HG03439 (cell line): ENCODE measurements at regions not wholly inside any gene's neighbourhood (a gene's known extent, or its start where the extent isn't known, plus 50 kb on each side); places are given as distances from the start of the nearest gene placed in this dataset.

Experiments used
- ATAC-seq: cut with Tn5 transposase; IDR thresholded peaks from one replicate; pipeline ENCODE4 v1.9.1; 2021; ENCODE audit warnings: mild to moderate bottlenecking, moderate library complexity; ENCODE audit not compliant: unreplicated experiment

DNA sequence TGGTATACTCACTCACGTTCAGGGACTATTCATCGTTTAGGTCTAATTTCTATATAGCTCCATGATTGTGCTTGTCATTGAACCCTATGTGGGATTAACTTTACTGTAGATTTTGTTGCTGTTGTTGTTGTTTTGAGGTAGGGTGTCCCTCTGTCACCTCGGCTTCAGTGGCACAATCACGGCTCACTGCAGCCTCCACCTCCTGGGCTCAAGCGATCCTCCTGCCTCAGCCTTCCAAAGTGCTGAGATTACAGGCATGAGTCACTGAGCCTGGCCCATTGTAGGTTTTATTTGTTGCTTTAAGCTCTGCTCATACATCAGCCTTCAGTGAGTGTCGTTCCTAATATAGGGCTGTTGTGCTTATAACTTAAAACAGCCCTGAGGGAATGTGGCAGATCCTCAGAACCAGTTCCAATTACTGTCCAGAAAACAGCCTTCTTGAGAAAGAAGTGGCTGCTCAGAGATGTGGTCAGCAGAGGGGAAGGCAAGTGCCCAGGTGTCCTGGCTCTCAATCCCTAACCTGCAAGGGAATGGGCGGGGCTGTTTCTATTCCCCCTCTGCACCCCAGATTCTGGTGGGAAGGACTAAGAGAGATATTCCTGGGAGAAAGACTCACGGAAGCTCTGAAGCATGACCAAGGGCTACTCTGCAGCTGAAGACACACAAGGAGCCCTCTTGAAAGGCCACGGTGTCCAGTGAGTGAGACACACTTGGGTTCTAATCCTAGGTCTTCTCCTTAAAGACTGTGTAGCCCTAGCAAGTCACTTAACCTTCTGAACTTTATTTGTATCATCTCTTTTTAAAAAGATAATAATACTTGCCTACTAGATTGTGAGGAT is 79.6 kb upstream of the LCLAT1 start:
- no peak for ATAC-seq

DNA sequence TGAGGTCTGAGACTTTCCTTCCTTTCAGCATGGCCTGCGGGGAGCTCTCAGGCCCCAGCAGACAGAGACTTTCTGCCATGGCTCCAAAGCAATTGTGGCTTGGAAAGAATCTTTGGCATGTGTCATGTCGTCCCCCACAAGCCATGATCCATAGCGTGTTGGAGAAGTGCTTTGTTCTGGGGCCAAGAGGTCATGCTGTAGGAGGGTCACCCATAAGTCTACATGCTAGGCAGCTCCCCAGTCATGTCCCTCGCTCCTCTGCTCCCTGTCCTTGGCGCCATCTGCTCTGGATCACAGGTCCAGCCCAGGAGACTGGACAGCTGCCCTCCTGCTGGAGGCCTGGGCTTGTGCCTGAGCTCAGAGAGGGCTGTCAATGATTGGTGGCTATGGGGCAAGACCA is 78.8 kb upstream of the LCLAT1 start:
- ATAC-seq, result no peak

DNA sequence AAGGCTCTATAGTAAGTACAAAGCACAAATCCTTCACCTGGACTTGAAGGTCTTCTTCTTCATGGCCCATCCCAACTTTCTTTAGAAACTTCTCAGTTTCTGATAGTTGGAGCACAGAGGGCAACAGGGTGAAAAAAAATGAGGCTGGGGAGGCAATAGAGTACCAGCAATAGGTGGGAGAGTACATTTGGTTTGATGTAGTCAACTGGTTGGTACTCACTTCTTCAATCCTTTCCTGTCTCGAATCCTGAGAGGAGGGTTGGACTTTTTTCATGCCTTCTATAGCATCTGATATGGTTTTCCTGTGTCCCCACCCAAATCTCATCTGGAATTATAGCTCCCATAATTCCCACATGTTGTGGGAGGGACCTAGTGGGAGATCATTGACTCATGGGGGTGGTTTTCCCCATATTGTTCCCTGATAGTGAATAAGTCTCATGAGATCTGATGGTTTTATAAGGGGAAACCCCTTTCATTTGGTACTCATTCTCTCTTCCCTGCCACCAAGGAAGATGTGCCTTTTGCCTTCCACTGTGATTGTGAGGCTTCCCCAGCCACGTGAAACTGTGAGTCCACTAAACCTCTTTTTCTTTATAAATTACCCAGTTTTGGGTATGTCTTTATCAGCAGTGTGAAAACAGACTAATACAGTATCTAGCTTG is 75.9 kb upstream of the LCLAT1 start:
- ATAC-seq, result no peak

DNA sequence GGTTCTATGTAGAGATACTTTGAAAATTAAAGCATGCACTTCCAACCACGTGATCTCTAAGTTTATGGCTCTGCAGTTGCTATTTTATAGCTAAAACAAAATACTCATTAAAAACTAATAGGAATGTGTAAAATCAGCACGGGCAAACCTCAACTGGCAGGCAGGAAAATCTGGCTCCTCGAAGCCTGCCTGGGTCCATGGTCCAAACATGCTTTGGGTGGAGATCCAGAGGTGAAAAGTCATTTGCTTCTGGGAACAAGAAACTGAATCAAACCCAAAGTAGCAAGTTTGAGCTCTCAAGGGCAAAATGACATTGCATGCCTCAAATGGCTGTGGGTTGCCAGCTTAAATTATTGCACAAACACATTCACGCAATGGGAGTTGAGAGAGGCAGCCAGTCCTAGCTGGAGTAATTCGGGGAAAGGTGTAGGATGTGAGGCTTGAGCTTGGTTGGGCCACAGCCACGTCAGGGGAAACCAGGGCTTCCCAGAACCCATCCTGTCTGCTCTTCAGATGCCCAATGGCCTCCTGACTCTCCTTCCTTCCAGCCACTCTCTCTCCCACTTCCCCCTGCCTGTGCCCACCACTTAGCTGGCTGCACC is 75.2 kb upstream of the LCLAT1 start:
- ATAC-seq, result no peak

DNA sequence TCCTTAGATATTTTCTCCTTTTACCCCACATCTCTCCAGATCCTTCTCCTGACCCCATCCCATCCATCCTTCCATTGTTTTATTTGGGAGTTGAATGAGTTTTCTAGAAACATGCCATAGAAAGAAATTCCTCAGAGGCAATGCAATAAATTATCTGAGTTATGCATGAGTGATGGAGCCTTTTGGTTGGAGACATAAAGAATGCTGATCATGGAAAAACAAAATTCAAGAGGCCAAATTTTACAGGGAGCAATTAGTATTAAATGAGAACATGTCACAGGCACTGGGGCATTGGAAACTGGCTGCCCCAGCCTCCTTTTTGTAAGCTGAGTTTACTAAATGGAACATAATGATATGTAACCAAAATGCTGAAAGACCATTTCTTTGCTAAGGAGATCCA is 74.2 kb upstream of the LCLAT1 start:
- no peak for ATAC-seq

DNA sequence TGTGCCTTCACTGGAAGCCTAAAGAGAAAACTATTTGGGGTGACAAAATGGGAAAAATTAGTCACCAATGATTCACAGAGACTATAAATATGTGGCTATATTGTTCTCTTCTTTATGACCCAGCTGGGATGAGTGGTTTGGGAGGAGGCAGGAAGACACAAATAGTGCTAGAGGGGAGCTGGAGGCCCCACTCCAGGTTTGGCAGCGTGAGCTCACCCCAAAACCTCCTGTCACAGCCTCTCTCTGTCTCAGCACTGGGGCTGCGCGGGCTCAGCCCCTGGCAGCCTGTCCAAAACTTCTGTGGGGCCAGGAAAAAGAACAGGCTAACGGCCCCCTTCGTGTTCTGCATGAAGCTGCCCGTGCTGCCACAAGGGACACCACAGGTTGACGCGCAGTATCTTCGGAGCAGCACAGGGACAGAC is 73.2 kb upstream of the LCLAT1 start:
- ATAC-seq, result no peak

DNA sequence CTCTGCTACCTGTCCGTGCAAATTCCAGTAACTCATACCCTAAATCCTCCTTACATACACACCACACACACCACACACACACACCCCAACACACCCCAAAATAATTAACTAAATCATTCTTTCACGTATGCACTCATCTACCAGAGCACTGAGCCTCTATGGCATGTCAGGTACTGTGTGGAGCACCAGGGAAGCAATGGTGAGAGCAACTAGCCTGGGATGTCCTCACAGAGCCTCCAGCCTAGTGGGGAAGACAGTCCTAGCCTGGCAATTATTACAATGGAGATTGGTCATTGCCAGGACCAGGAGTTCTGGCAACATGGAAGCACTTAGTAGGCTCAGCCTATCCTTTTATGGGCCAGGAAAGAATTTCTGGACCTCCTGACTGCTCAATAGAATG is 72.7 kb upstream of the LCLAT1 start:
- ATAC-seq, result no peak

DNA sequence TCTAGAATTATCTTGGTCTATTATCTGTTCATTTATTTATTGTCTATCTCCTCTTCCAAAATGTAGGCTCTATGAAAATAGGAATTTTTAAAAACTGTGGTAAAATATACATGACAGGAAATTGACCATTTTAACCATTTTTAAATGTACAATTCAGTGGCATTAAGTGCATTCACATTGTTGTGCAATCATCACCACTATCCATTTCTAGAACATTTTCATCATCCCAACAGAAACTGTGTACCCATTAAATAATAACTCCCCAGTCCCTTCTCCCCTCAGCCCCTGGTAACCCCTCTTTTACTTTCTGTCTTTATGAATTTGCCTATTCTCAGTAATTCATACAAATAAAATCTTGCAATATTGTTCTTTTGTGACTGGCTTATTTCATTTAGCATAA is 71.1 kb upstream of the LCLAT1 start:
- ATAC-seq, result no peak

DNA sequence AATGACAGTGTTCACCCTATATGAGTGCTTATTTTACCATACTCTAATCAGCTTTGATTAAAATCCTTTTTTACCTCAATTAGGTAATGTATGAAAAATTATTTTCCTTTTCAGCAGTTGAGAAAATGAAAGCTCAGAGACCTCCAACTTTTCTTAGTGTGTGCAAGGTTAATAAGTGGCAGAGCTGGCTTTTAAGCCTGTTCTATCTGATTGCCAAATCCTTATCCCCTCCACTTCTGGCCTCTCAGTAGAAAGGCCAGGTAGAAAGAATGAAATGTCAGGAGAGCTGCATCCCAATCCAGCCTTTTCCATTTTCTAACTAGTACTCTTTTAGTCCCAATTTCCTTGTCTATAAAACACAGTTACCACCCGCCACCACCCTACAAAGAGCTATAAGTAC is 67.6 kb upstream of the LCLAT1 start:
- no peak for ATAC-seq

DNA sequence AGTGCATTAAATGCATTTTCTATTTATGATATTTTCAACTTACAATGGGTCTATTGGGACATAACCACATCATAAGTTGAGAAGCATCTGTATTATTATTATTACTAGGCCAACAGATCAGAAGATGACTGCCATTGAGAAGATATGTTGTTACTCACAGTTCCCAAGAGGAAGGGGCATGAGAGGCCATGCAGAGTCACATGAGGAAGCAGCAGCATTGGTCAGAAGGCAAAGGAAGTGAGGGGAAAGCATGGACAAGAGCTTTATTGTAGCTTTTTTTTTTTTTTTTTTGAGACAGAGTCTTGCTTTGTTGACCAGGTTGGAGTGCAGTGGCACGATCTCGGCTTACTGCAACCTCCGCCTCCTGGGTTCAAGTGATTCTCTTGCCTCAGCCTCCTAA is 66.2 kb upstream of the LCLAT1 start:
- ATAC-seq, result no peak

DNA sequence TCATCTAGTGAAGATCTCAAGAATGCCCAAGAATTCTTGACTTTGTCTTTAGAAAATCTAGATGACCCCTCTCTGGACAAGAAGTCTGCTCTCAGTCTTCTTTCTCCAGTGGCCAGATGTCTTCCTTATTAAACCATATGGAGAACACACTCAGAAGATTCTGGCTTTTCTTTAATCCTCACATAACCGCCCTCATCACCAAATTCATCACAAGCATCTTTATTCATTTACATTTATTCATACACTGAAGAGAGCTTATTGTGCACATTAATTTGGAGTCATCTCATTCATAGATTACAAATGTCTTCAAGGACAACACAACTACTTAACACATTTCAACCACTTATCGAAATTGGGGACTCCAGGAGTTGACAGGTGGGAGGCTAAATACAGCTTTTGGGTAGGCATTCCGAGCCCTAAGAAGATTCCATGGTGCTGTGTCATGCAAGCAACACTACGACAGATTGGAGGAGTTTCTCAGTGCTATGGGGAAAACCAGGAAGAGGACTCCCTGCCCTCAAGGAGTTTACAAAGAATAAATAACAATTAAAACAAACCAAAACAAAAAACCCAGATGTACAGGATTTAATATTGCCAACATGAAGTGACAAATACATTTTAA is 64.8 kb upstream of the LCLAT1 start:
- ATAC-seq, result no peak

DNA sequence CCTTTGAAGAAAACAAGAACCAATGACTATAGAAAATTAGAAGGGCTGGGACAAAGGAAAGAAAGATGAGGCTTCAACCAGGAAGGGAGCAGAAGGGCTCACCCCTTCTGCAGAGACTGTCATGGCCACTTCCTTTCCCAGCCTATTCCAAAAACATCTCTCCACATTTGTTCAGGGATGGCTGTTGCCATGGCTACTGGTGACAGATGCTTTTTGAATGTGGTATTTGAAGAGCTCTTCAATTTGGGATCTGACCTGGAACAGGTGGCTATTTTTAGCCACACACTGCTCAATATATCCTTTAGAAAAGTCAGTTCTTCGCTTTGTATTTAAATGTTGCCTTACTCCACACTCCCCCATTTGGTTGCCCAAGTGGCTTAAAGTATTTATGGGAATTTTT is 64.1 kb upstream of the LCLAT1 start:
- ATAC-seq, result no peak

DNA sequence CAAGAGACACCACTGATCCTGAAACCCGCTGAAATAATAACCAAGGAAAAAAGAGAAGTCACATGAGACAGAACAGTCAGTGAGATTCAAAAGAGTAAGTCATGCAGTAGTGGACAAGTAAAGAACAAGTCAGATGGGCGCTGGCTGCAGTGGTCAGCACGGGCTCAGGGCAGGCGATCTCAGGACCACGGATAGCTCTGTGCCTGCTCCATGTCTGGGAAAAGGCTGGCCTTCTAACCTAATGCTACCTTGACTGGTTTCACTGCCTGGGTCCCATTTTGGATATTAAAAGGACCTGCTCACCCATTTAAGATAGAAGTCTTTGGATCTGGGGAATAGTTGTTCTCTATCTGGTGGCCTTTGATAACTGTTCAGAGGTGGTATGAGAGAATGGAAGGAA is 61.7 kb upstream of the LCLAT1 start:
- ATAC-seq, result no peak

DNA sequence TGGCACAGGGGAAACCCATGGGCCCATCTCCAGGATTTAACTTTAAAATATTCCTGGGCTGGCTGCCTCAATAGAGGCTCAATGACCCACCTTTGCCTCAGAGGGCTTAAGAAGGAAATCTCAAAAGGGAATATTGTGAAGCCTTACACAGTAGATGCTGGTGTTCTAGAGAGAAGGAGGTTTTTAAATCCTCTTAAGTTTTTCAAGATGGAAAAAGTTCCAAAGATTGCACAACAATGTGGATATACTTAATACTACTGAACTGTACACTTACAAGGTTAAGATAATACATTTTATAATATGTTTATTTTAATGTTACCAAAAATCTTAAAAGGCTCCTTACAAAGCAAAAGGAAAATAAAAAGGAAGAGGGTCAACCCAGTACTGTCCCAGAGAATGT is 54.9 kb upstream of the LCLAT1 start:
- ATAC-seq, result no peak

DNA sequence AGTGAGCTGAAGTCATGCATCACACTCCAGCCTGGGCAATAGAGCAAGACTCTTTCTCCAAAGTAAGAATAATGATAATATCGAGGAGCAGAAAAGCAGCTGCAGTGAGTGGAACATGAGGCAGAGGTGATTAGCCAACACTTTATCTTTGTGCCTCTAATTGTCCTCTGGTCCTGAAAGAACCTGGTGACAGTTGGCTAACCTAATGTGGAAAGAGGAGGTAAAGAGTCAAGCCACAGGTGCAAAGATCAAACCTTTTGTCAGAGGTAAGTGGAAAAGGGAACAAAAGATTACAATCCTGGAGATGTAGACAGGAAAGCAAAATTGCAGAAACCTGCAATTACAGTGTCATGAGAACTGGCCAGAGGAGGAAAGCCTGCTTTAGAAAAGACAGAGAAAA is 53.5 kb upstream of the LCLAT1 start:
- no peak for ATAC-seq

DNA sequence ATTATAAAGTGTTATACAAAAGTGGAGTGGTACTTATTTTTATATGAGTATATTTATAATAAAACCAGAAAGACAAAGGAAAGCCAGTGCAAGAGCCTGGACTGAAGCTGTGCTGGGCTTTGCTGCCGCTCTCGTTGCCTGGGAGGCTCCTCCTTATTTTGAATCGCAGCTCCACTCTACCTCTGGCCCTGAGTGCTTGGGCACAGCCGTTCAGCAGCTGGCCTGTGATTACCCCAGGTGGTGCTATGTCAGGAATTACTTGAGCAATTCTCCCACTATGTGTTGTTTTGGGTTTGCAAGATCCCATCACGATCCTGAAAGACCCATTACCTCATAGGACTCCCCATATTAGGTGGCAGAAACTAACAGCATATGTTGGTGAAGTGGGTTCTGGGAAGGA is 53.0 kb upstream of the LCLAT1 start:
- no peak for ATAC-seq

DNA sequence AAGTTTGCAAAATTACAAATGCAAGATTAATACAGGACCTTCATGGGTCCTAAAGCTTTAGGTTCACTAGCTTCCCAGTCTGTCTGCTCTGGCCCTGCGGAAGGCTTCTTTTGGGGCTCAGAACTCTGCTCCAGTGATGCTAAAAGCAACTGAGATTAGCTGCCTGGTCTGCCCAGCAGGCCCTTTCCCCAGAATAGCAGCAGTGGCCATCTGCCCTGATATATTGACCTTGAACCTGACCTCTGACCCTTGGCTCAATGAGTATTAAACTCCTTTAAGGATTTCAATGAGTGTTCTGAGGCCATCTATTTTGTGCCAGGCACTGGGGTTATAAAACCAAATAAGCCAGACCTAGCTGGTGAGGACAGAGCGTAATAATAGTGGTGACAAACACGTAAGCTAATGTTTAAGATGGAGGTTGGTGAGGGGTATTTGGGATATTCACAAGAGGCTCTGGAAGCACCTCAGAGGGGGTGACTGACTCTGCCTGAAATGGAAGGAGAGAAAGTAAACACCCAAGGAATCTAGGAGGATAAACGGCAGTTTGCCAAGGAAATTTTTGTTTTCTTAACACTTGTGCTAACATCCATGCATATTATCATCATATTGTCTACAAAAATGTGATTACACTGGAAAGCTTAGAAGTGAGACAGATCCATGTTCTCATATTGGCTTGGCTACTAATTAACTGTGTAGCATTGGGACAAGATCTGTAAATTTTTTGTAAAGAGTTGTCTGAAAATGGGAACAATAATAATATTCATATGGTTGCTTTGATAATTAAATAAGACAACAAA is 50.4 kb upstream of the LCLAT1 start:
- ATAC-seq, result no peak
